HepG2 (cell line): ENCODE measurements at regions not wholly inside any gene's neighbourhood (a gene's known extent, or its start where the extent isn't known, plus 50 kb on each side); places are given as distances from the start of the nearest gene placed in this dataset.
"Not testable (repeated sequence)": the region's sequence is repeated elsewhere in the genome, so short reads cannot be mapped to it uniquely, and the experiment has no call there.

Source experiments
- ATAC-seq: fragments of 200-7000 bp; cut with Tn5 transposase; 3 replicates; pipeline ENCODE4 v1.9.1; 2020; ENCODE audit warnings: mild to moderate bottlenecking, moderate library complexity
- BruUV-seq: library from RNA; stranded (reverse); fragments of 400-500 nt; replicated peaks from 2 replicates; lab custom pipeline; 2021; lab: Mats Ljungman, UMichigan
- CTCF ChIA-PET: fragments of 300-600 bp; formaldehyde crosslinking; extraction: SDS; loops from one replicate; lab custom pipeline; 2021; ENCODE audit warnings: low total read pairs, inconsistent platforms, low intra/inter-chr PET ratio; lab: Yijun Ruan, JAX
- POLR2A ChIA-PET: fragments of 350-600 bp; sonication (Branson Sonifier 250); formaldehyde crosslinking; loops from one replicate; lab custom pipeline; 2020; ENCODE audit warnings: antibody characterized with exemption, inconsistent platforms; lab: Yijun Ruan, JAX
- DNase-seq: peaks from one replicate; pipeline ENCODE4 v3.0.0-alpha.2; 2015; ENCODE audit warnings: low spot score
- FAIRE-seq: peaks from 3 replicates; lab custom pipeline; 2011; peaks lifted over from hg19 to GRCh38; lab: Jason Lieb, UNC
- H2AFZ ChIP-seq: one replicate; pipeline ENCODE4 v1.6.1; 2011; ENCODE audit warnings: low read length, inconsistent platforms
- H3K27ac ChIP-seq: fragments of 300-600 bp; 3 replicates; pipeline ENCODE4 v1.8.0; 2011; ENCODE audit warnings: mixed run types, mild to moderate bottlenecking, mixed read lengths, low read length, inconsistent platforms; ENCODE audit not compliant: insufficient read depth; ENCODE audit errors: extremely low read length
- H3K27me3 ChIP-seq, 2 experiments: fragments of 200-600 bp in 1 of 2; 2 replicates in 1 of 2; 3 replicates in 1 of 2; pipeline versions ENCODE4 v1.6.0 to v1.8.0; 2011; ENCODE audit warnings: low read length in 2 of 2, mild to moderate bottlenecking in 2 of 2, moderate library complexity in 2 of 2, inconsistent platforms in 1 of 2; ENCODE audit not compliant: insufficient read depth in 2 of 2, control insufficient read depth in 1 of 2
- H3K36me3 ChIP-seq, 2 experiments: fragments of 200-600 bp in 1 of 2; replicated peaks in 1 of 2; 2 replicates in 1 of 2; 3 replicates in 1 of 2; pipeline versions ENCODE4 v1.5.1 to v1.8.0; 2011; ENCODE audit warnings: low read length in 2 of 2, inconsistent platforms in 1 of 2; ENCODE audit not compliant: insufficient read depth in 2 of 2, control insufficient read depth in 1 of 2
- H3K4me1 ChIP-seq: 2 replicates; pipeline ENCODE4 v1.5.1; 2012; ENCODE audit warnings: low read length, inconsistent platforms; ENCODE audit not compliant: insufficient read depth
- H3K4me2 ChIP-seq: 2 replicates; pipeline ENCODE4 v1.6.0; 2011; ENCODE audit warnings: low read depth, low read length, inconsistent platforms
- H3K4me3 ChIP-seq, 3 experiments: fragments of 200-600 bp in 1 of 3; sonication (generic), shearing (Covaris generic) in 1 of 3; replicated peaks in 1 of 3; 2 replicates each; pipeline ENCODE4 v1.5.1; 2011 to 2016; ENCODE audit warnings: low read length in 3 of 3, inconsistent platforms in 2 of 3, low read depth in 2 of 3, mild to moderate bottlenecking in 2 of 3, control low read depth in 1 of 3, mixed read lengths in 1 of 3; ENCODE audit not compliant: insufficient read depth in 1 of 3
- H3K79me2 ChIP-seq: one replicate; pipeline ENCODE4 v1.6.1; 2011; ENCODE audit warnings: low read length, inconsistent platforms; ENCODE audit not compliant: insufficient read depth
- H3K9ac ChIP-seq: 2 replicates; pipeline ENCODE4 v1.6.0; 2011; ENCODE audit warnings: mild to moderate bottlenecking, low read depth, low read length, inconsistent platforms; ENCODE audit not compliant: insufficient read depth
- H3K9me3 ChIP-seq: 2 replicates; pipeline ENCODE4 v1.5.1; 2012; ENCODE audit warnings: mild to moderate bottlenecking, low read length
- H4K20me1 ChIP-seq: 2 replicates; pipeline ENCODE4 v1.6.0; 2011; ENCODE audit warnings: inconsistent platforms, mild to moderate bottlenecking, low read length, moderate library complexity; ENCODE audit not compliant: insufficient read depth
- ARID2 ChIP-seq: sonication (generic); formaldehyde crosslinking; IDR thresholded peaks from 2 replicates; pipeline ENCODE4 v1.8.1; 2022; ENCODE audit warnings: mild to moderate bottlenecking, missing genetic modification reagents, borderline replicate concordance
- KLF15 ChIP-seq: sonication (generic); formaldehyde crosslinking; IDR thresholded peaks from 2 replicates; pipeline ENCODE4 v1.8.1; 2023; ENCODE audit warnings: borderline replicate concordance, mild to moderate bottlenecking, inconsistent platforms, missing genetic modification reagents, mixed read lengths
- STAG1 ChIP-seq: sonication (generic); formaldehyde crosslinking; IDR thresholded peaks from 2 replicates; pipeline ENCODE4 v1.4.0; 2020; ENCODE audit warnings: missing genetic modification reagents
- U2AF1 ChIP-seq: fragments of 200-400 bp; formaldehyde crosslinking; optimal IDR thresholded peaks from 2 replicates; pipeline ENCODE3; 2017; ENCODE audit warnings: mild to moderate bottlenecking, low read depth, low read length
- ZIK1 ChIP-seq: sonication (generic); formaldehyde crosslinking; IDR thresholded peaks from 2 replicates; pipeline ENCODE4 v1.5.0; 2020; ENCODE audit warnings: mild to moderate bottlenecking, low read depth, missing genetic modification reagents, borderline replicate concordance
- WGBS: methylation state at CpG from one replicate; pipeline ENCODE4 v1.1.6; 2017; ENCODE audit warnings: low lambda C conversion rate; 5-methylcytosine and 5-hydroxymethylcytosine counted together
- in situ Hi-C: cut with HindIII; loops from 2 replicates; pipeline ENCODE4 v1.10.0; 2017; ENCODE audit warnings: low pct_unique_long_range_greater_than_20kb; ENCODE audit not compliant: extremely low pct_ligation_motif_present
- intact Hi-C: fragments of 100-400 bp; cut with micrococcal nuclease; formaldehyde crosslinking; loops from one replicate; pipeline ENCODE4 v1.10.0; 2022; ENCODE audit not compliant: unreplicated experiment
- TF ChIP-seq, protein P1 (sequence below): sonication (generic); formaldehyde crosslinking; IDR thresholded peaks from 2 replicates; pipeline ENCODE4 v1.5.1; 2020; ENCODE audit warnings: mild to moderate bottlenecking, missing genetic modification reagents, moderate library complexity
- TF ChIP-seq, protein P2 (sequence below): sonication (generic); formaldehyde crosslinking; IDR thresholded peaks from 2 replicates; pipeline ENCODE4 v1.5.1; 2020; ENCODE audit warnings: mild to moderate bottlenecking, moderate library complexity, missing genetic modification reagents
- TF ChIP-seq, protein P3 (sequence below): sonication (generic); formaldehyde crosslinking; IDR thresholded peaks from 2 replicates; pipeline ENCODE4 v1.5.0; 2020; ENCODE audit warnings: mild to moderate bottlenecking, missing genetic modification reagents, moderate library complexity

DNA sequence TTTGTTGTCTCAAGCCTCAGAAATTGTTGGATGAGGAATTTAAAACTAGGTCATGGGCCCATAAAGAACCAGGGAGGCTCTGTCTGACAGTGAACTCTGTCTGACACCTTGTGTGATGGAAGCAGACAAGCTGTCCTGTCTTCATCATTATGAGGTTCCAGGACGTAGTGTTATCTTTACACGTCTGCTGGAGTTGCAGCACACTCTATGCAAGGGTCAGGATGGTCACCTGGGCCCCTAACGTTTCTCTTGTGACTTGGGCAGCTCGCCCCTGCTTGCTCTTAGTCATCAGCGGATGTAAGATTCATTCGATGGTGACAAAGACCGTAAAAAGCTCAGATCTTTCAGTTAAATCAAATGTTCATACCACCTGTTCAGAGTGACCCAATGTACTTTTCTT is 92.0 kb upstream of the ADGRG2 start (continued):
- TF ChIP-seq, protein P1, sequence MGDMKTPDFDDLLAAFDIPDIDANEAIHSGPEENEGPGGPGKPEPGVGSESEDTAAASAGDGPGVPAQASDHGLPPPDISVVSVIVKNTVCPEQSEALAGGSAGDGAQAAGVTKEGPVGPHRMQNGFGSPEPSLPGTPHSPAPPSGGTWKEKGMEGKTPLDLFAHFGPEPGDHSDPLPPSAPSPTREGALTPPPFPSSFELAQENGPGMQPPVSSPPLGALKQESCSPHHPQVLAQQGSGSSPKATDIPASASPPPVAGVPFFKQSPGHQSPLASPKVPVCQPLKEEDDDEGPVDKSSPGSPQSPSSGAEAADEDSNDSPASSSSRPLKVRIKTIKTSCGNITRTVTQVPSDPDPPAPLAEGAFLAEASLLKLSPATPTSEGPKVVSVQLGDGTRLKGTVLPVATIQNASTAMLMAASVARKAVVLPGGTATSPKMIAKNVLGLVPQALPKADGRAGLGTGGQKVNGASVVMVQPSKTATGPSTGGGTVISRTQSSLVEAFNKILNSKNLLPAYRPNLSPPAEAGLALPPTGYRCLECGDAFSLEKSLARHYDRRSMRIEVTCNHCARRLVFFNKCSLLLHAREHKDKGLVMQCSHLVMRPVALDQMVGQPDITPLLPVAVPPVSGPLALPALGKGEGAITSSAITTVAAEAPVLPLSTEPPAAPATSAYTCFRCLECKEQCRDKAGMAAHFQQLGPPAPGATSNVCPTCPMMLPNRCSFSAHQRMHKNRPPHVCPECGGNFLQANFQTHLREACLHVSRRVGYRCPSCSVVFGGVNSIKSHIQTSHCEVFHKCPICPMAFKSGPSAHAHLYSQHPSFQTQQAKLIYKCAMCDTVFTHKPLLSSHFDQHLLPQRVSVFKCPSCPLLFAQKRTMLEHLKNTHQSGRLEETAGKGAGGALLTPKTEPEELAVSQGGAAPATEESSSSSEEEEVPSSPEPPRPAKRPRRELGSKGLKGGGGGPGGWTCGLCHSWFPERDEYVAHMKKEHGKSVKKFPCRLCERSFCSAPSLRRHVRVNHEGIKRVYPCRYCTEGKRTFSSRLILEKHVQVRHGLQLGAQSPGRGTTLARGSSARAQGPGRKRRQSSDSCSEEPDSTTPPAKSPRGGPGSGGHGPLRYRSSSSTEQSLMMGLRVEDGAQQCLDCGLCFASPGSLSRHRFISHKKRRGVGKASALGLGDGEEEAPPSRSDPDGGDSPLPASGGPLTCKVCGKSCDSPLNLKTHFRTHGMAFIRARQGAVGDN (CRISPR knock-in tag), result no peak
- TF ChIP-seq, all 625 proteins: peak for 0

DNA sequence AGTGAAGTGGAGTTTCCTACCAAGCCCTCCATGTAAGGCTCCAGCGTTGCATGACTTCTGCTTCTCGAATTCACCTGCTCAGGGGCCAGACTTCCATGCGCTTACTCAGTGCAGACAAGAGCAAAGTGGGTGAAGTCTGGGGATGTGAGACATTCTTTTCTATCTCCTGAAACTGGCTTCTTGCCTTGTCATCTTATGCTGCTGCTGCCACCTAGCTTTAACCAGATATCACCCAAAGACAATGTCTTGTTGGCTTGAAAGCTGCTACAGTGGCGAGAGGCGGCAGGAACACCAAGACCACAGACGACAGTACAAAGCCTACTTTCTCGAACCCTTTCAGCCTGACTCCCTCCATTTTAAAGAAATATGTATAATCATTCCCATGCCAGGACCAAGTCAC is 103.6 kb upstream of the ADGRG2 start:
- intact Hi-C loops, result no loop called here
- Histone ChIP-seq H3K9me3 (no peaks in the 10 kb centered on the region), H3K27ac (no peak overlapping the region)
- TF ChIP-seq KLF15 (CRISPR knock-in tag) (no peak), STAG1 (CRISPR knock-in tag) (peak; percentile 46), ZIK1 (CRISPR knock-in tag) (no peak), ARID2 (CRISPR knock-in tag) (no peak), U2AF1 (no peak)
- TF ChIP-seq, protein P2, sequence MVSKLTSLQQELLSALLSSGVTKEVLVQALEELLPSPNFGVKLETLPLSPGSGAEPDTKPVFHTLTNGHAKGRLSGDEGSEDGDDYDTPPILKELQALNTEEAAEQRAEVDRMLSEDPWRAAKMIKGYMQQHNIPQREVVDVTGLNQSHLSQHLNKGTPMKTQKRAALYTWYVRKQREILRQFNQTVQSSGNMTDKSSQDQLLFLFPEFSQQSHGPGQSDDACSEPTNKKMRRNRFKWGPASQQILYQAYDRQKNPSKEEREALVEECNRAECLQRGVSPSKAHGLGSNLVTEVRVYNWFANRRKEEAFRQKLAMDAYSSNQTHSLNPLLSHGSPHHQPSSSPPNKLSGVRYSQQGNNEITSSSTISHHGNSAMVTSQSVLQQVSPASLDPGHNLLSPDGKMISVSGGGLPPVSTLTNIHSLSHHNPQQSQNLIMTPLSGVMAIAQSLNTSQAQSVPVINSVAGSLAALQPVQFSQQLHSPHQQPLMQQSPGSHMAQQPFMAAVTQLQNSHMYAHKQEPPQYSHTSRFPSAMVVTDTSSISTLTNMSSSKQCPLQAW (CRISPR knock-in tag), result no peak
- TF ChIP-seq, protein P3, sequence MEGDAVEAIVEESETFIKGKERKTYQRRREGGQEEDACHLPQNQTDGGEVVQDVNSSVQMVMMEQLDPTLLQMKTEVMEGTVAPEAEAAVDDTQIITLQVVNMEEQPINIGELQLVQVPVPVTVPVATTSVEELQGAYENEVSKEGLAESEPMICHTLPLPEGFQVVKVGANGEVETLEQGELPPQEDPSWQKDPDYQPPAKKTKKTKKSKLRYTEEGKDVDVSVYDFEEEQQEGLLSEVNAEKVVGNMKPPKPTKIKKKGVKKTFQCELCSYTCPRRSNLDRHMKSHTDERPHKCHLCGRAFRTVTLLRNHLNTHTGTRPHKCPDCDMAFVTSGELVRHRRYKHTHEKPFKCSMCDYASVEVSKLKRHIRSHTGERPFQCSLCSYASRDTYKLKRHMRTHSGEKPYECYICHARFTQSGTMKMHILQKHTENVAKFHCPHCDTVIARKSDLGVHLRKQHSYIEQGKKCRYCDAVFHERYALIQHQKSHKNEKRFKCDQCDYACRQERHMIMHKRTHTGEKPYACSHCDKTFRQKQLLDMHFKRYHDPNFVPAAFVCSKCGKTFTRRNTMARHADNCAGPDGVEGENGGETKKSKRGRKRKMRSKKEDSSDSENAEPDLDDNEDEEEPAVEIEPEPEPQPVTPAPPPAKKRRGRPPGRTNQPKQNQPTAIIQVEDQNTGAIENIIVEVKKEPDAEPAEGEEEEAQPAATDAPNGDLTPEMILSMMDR (CRISPR knock-in tag), result peak; percentile 61
- TF ChIP-seq, all 625 proteins: peak for 2
- H3K27me3 ChIP-seq, result no peaks in the 10 kb centered on the region
- FAIRE-seq, result peak; percentile 74
- H3K79me2 ChIP-seq, result no peaks in the 10 kb centered on the region
- no peak for DNase-seq
- H3K4me3 ChIP-seq, result no peak overlapping the region
- no peaks in the 10 kb centered on the region for H4K20me1 ChIP-seq
- ATAC-seq, result peak; percentile 43; the same call in 1 of the 3 replicates
- no peaks in the 10 kb centered on the region for H3K36me3 ChIP-seq
- WGBS, result 18% methylated on average over 4 of the region's 7 CpGs
- no peak overlapping the region for H3K4me2 ChIP-seq
- in situ Hi-C loops, result no loop called here
- H3K9ac ChIP-seq, result no peak overlapping the region
- H2AFZ ChIP-seq, result no peak overlapping the region
- no TSS peak for BruUV-seq
- no peaks in the 10 kb centered on the region for H3K4me1 ChIP-seq
- ChIA-PET CTCF (no interaction called here), POLR2A (no interaction called here)

DNA sequence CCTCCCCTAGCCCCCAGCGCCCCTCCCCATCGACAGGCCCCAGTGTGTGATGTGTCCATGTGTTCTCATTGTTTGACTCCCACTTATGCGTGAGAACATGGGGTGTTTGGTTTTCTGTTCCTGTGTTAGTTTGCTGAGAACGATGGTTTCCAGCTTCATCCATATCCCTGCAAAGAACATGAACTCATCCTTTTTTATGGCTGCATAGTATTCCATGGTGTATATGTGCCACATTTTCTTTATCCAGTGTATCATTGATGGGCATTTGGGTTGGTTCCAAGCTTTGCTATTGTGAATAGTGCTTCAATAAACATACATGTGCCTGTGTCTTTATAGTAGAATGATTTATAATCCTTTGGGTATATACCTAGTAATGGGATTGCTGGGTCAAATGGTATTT is 107.6 kb upstream of the ADGRG2 start:
- H3K9ac ChIP-seq, H3K4me3 ChIP-seq, in situ Hi-C loops, intact Hi-C loops, POLR2A ChIA-PET, H2AFZ ChIP-seq, DNase-seq, H3K27ac ChIP-seq, H3K4me1 ChIP-seq, H3K9me3 ChIP-seq, H3K36me3 ChIP-seq, CTCF ChIA-PET, BruUV-seq, H3K79me2 ChIP-seq, ATAC-seq, H4K20me1 ChIP-seq, FAIRE-seq, H3K27me3 ChIP-seq, H3K4me2 ChIP-seq: not testable (repeated sequence)
- WGBS, result 22% methylated on average over 3 of the region's 4 CpGs
